HEK293 (cell line): ENCODE measurements at regions not wholly inside any gene's neighbourhood (a gene's known extent, or its start where the extent isn't known, plus 50 kb on each side); places are given as distances from the start of the nearest gene placed in this dataset.

Experiments used
- CTCF ChIA-PET: fragments of 350-600 bp; formaldehyde crosslinking; extraction: SDS; loops from one replicate; lab custom pipeline; 2021; ENCODE audit warnings: antibody characterized with exemption; lab: Yijun Ruan, JAX
- POLR2A ChIA-PET: fragments of 300-600 bp; formaldehyde crosslinking; extraction: SDS; loops from one replicate; lab custom pipeline; 2020; ENCODE audit warnings: antibody characterized with exemption, inconsistent platforms; lab: Yijun Ruan, JAX
- H3K27ac ChIP-seq: fragments of 200-500 bp; sonication (Bioruptor generic); 2 replicates; pipeline ENCODE4 v1.5.1; 2014; ENCODE audit warnings: low read depth, low read length, control low read depth, inconsistent platforms; ENCODE audit errors: extremely low read depth
- H3K36me3 ChIP-seq, 2 experiments: fragments of 200-500 bp in 1 of 2; sonication (Bioruptor generic) in 1 of 2; 1 replicate in 1 of 2; 2 replicates in 1 of 2; pipeline ENCODE4 v1.5.1; 2014 to 2017; ENCODE audit warnings: inconsistent platforms in 2 of 2, low read length in 2 of 2; ENCODE audit not compliant: control insufficient read depth in 2 of 2, insufficient read depth in 1 of 2
- H3K4me1 ChIP-seq: fragments of 200-500 bp; sonication (Bioruptor generic); 2 replicates; pipeline ENCODE4 v1.5.1; 2014; ENCODE audit warnings: mild to moderate bottlenecking, low read length, inconsistent platforms; ENCODE audit not compliant: control insufficient read depth, insufficient read depth
- H3K4me3 ChIP-seq: 2 replicates; pipeline ENCODE4 v1.5.1; 2011; ENCODE audit warnings: low read depth, mild to moderate bottlenecking, control low read depth, low read length, moderate library complexity
- H3K9me3 ChIP-seq: fragments of 200-500 bp; sonication (Bioruptor generic); 2 replicates; pipeline ENCODE4 v1.5.1; 2014; ENCODE audit warnings: low read depth, low read length, inconsistent platforms; ENCODE audit not compliant: control insufficient read depth, insufficient read depth
- AEBP2 ChIP-seq: fragments of 450-650 bp; formaldehyde crosslinking; IDR thresholded peaks from 2 replicates; pipeline ENCODE4 v1.5.1; 2016; ENCODE audit warnings: missing biosample characterization, missing genetic modification characterization, borderline replicate concordance
- GLIS2 ChIP-seq: fragments of 450-650 bp; formaldehyde crosslinking; IDR thresholded peaks from 2 replicates; pipeline ENCODE4 v1.5.1; 2016; ENCODE audit warnings: missing biosample characterization, missing genetic modification characterization
- MEIS1 ChIP-seq: sonication (generic); formaldehyde crosslinking; IDR thresholded peaks from 2 replicates; pipeline ENCODE4 v1.8.1; 2022; ENCODE audit warnings: missing genetic modification reagents, mild to moderate bottlenecking, borderline replicate concordance
- REPIN1 ChIP-seq: fragments of 450-650 bp; formaldehyde crosslinking; IDR thresholded peaks from 2 replicates; pipeline ENCODE4 v1.5.1; 2017; ENCODE audit warnings: missing biosample characterization, missing genetic modification characterization, low read depth
- SP3 ChIP-seq: fragments of 450-650 bp; formaldehyde crosslinking; IDR thresholded peaks from 2 replicates; pipeline ENCODE4 v1.5.1; 2016; ENCODE audit warnings: missing biosample characterization, missing genetic modification characterization
- SP7 ChIP-seq: fragments of 450-650 bp; formaldehyde crosslinking; IDR thresholded peaks from 2 replicates; pipeline ENCODE4 v1.5.1; 2016; ENCODE audit warnings: missing biosample characterization, missing genetic modification characterization
- ZNF10 ChIP-seq: fragments of 450-650 bp; formaldehyde crosslinking; IDR thresholded peaks from 2 replicates; pipeline ENCODE4 v1.5.1; 2017; ENCODE audit warnings: missing biosample characterization, missing genetic modification characterization
- ZNF146 ChIP-seq: fragments of 450-650 bp; formaldehyde crosslinking; IDR thresholded peaks from 2 replicates; pipeline ENCODE4 v1.5.1; 2016; ENCODE audit warnings: missing biosample characterization, missing genetic modification characterization
- ZNF211 ChIP-seq: fragments of 450-650 bp; formaldehyde crosslinking; IDR thresholded peaks from 2 replicates; pipeline ENCODE4 v1.5.1; 2016; ENCODE audit warnings: low read depth, missing biosample characterization, missing genetic modification characterization
- ZNF23 ChIP-seq: fragments of 450-650 bp; formaldehyde crosslinking; IDR thresholded peaks from 2 replicates; pipeline ENCODE4 v1.5.1; 2016; ENCODE audit warnings: missing biosample characterization, missing genetic modification characterization, borderline replicate concordance
- ZNF324 ChIP-seq: fragments of 450-650 bp; formaldehyde crosslinking; IDR thresholded peaks from 2 replicates; pipeline ENCODE4 v1.5.1; 2016; ENCODE audit warnings: missing biosample characterization, missing genetic modification characterization
- ZNF416 ChIP-seq: fragments of 450-650 bp; formaldehyde crosslinking; IDR thresholded peaks from 2 replicates; pipeline ENCODE4 v1.5.1; 2016; ENCODE audit warnings: missing biosample characterization, missing genetic modification characterization
- ZNF48 ChIP-seq: fragments of 450-650 bp; formaldehyde crosslinking; IDR thresholded peaks from 2 replicates; pipeline ENCODE4 v1.5.1; 2016; ENCODE audit warnings: missing biosample characterization, missing genetic modification characterization
- ZNF530 ChIP-seq: fragments of 450-650 bp; formaldehyde crosslinking; IDR thresholded peaks from 2 replicates; pipeline ENCODE4 v1.5.1; 2016; ENCODE audit warnings: low read depth, missing biosample characterization, missing genetic modification characterization
- ZNF555 ChIP-seq: fragments of 450-650 bp; formaldehyde crosslinking; conservative IDR thresholded peaks from 2 replicates; pipeline ENCODE4 v1.5.1; 2017; ENCODE audit warnings: missing biosample characterization, mild to moderate bottlenecking, missing genetic modification characterization, inconsistent platforms
- ZNF654 ChIP-seq: fragments of 450-650 bp; formaldehyde crosslinking; IDR thresholded peaks from 2 replicates; pipeline ENCODE4 v1.5.1; 2016; ENCODE audit warnings: low read depth, missing biosample characterization, missing genetic modification characterization
- ZNF658 ChIP-seq: fragments of 450-650 bp; formaldehyde crosslinking; IDR thresholded peaks from 2 replicates; pipeline ENCODE4; 2016; ENCODE audit warnings: missing biosample characterization, missing genetic modification characterization
- ZNF677 ChIP-seq: fragments of 450-650 bp; IDR thresholded peaks from 2 replicates; pipeline ENCODE4 v1.5.0; 2018; ENCODE audit warnings: missing biosample characterization, mild to moderate bottlenecking, missing genetic modification characterization, moderate library complexity
- ZNF777 ChIP-seq: fragments of 450-650 bp; formaldehyde crosslinking; IDR thresholded peaks from 2 replicates; pipeline ENCODE4 v1.5.1; 2017; ENCODE audit warnings: missing biosample characterization, missing genetic modification characterization, borderline replicate concordance
- ZSCAN16 ChIP-seq: fragments of 450-650 bp; formaldehyde crosslinking; IDR thresholded peaks from 2 replicates; pipeline ENCODE4 v1.5.1; 2016; ENCODE audit warnings: missing biosample characterization, missing genetic modification characterization
- ZSCAN30 ChIP-seq: fragments of 450-650 bp; IDR thresholded peaks from 2 replicates; pipeline ENCODE4 v1.5.1; 2018; ENCODE audit warnings: missing biosample characterization, mild to moderate bottlenecking, missing genetic modification characterization, moderate library complexity
- ZSCAN4 ChIP-seq: fragments of 450-650 bp; formaldehyde crosslinking; IDR thresholded peaks from 2 replicates; pipeline ENCODE4 v1.5.1; 2017; ENCODE audit warnings: missing biosample characterization, missing genetic modification characterization
- TF ChIP-seq, protein P1 (sequence below): fragments of 450-650 bp; formaldehyde crosslinking; IDR thresholded peaks from 2 replicates; pipeline ENCODE4 v1.5.1; 2016; ENCODE audit warnings: missing biosample characterization, missing genetic modification characterization, low read depth

DNA sequence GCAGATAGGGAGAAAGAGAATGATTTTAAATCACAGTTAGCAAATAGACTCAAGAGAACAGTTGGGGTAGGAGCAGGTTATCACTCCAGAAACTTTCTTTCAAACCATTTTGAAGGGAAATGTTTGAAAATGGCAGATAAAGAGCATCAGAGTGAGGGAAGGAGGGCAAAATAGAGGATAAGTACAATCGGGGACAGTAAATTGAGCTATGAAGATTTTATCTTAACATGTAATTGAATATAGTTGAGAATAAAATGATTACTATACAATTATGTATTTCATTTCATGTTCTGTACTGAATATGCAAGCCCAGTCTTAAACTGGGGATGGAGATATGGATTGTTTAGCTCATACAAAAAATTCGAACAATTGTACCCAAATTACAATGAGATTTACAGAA is 54.0 kb downstream of the MAP10 start:
- H3K36me3 ChIP-seq: no peaks in the 10 kb centered on the region
- CTCF ChIA-PET: no interaction called here
- POLR2A ChIA-PET: no interaction called here

DNA sequence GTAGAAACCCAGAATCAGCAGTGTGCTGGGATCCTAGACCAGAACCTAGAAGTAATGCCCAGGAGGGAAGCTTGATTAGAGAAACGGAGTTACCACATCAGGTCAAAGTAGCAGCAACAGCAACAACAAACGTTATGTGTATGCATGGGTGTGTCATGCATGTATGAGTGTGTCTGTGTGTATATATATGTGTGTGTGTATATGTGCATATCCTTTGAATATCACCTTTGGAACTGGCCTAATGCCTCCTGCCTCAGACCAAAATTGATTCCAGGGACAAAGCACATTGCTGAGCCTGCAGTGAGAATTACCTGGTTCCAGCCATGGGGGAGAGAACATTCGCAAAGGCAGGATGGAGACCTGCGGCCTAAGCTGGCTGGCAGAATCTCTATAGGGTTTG is 55.9 kb downstream of the MAP10 start:
- POLR2A ChIA-PET: interaction anchor here (0.6 kb wide), 1 partner anchor 209 kb away, joined by 4 read pairs; no protein-coding TSS in a partner anchor
- no peak for TF ChIP-seq ZNF48 (tag by site-specific recombination)
- TF ChIP-seq ZNF654 (tag by site-specific recombination): no peak
- no peak for TF ChIP-seq ZSCAN4 (tag by site-specific recombination)
- no peak for TF ChIP-seq ZNF677
- TF ChIP-seq, protein P1, sequence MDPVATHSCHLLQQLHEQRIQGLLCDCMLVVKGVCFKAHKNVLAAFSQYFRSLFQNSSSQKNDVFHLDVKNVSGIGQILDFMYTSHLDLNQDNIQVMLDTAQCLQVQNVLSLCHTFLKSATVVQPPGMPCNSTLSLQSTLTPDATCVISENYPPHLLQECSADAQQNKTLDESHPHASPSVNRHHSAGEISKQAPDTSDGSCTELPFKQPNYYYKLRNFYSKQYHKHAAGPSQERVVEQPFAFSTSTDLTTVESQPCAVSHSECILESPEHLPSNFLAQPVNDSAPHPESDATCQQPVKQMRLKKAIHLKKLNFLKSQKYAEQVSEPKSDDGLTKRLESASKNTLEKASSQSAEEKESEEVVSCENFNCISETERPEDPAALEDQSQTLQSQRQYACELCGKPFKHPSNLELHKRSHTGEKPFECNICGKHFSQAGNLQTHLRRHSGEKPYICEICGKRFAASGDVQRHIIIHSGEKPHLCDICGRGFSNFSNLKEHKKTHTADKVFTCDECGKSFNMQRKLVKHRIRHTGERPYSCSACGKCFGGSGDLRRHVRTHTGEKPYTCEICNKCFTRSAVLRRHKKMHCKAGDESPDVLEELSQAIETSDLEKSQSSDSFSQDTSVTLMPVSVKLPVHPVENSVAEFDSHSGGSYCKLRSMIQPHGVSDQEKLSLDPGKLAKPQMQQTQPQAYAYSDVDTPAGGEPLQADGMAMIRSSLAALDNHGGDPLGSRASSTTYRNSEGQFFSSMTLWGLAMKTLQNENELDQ (tag by site-specific recombination): no peak
- TF ChIP-seq SP7 (tag by site-specific recombination): no peak
- no peak for TF ChIP-seq ZNF658 (tag by site-specific recombination)
- no peak for TF ChIP-seq ZNF211 (tag by site-specific recombination)
- no peak for TF ChIP-seq ZSCAN16 (tag by site-specific recombination)
- TF ChIP-seq MEIS1: no peak
- TF ChIP-seq SP3: no peak
- TF ChIP-seq ZNF416 (tag by site-specific recombination): no peak
- TF ChIP-seq ZNF23 (tag by site-specific recombination): no peak
- no peak for TF ChIP-seq ZNF146
- TF ChIP-seq ZNF10 (tag by site-specific recombination): no peak
- TF ChIP-seq REPIN1 (tag by site-specific recombination): no peak
- TF ChIP-seq ZNF777 (tag by site-specific recombination): no peak
- TF ChIP-seq, all 188 proteins: peak for 0
- CTCF ChIA-PET: interaction anchor here (0.9 kb wide), 1 partner anchor 163 kb away, joined by 4 read pairs; no protein-coding TSS in a partner anchor
- H3K27ac ChIP-seq: no peak overlapping the region
- no peaks in the 10 kb centered on the region for H3K9me3 ChIP-seq
- H3K4me3 ChIP-seq: no peak overlapping the region
- no peaks in the 10 kb centered on the region for H3K4me1 ChIP-seq
- H3K36me3 ChIP-seq: no peaks in the 10 kb centered on the region

More for the DNA sequence above, 54.0 kb downstream of the MAP10 start:
- H3K4me1 ChIP-seq: peaks cover 3% of the 10 kb centered on the region; the same call in 1 of the 2 replicates
- H3K27ac ChIP-seq: no peak overlapping the region
- no peak overlapping the region for H3K4me3 ChIP-seq
- no peaks in the 10 kb centered on the region for H3K9me3 ChIP-seq
- TF ChIP-seq GLIS2: no peak
- TF ChIP-seq ZNF530 (tag by site-specific recombination): no peak
- no peak for TF ChIP-seq ZSCAN30 (tag by site-specific recombination)
- no peak for TF ChIP-seq ZNF324
- TF ChIP-seq AEBP2 (tag by site-specific recombination): no peak
- no peak for TF ChIP-seq ZNF555 (tag by site-specific recombination)
